ENCODE measurements at regions not wholly inside any gene's neighbourhood (a gene's known extent, or its start where the extent isn't known, plus 50 kb on each side); places are given as distances from the start of the nearest gene placed in this dataset.

DNA sequence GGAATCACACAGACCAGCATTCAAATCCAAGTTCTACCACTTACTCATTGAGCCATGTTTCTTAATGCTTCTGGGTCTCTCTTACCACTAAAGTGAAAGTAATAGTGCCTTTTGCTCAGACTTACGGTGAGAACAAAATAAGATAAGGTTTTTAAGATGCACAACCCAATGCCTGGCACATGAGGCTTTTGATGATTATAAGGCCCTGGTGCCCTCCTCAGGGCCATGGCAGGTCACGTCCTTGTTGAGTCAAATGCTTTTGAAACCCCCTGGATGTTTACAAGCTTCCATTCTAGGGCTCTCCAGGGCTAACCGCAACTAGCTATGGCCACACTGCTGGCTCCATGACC lies 76.0 kb downstream of the TENT5C start:
- TF ChIP-seq, protein P1, sequence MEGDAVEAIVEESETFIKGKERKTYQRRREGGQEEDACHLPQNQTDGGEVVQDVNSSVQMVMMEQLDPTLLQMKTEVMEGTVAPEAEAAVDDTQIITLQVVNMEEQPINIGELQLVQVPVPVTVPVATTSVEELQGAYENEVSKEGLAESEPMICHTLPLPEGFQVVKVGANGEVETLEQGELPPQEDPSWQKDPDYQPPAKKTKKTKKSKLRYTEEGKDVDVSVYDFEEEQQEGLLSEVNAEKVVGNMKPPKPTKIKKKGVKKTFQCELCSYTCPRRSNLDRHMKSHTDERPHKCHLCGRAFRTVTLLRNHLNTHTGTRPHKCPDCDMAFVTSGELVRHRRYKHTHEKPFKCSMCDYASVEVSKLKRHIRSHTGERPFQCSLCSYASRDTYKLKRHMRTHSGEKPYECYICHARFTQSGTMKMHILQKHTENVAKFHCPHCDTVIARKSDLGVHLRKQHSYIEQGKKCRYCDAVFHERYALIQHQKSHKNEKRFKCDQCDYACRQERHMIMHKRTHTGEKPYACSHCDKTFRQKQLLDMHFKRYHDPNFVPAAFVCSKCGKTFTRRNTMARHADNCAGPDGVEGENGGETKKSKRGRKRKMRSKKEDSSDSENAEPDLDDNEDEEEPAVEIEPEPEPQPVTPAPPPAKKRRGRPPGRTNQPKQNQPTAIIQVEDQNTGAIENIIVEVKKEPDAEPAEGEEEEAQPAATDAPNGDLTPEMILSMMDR (IDR thresholded peaks at IDR 0.05) = no peak
- no peak for TF ChIP-seq ZFX (IDR thresholded peaks at IDR 0.05; ENCODE audit: borderline replicate concordance)
